ENCODE measurements at regions not wholly inside any gene's neighbourhood (a gene's known extent, or its start where the extent isn't known, plus 50 kb on each side); places are given as distances from the start of the nearest gene placed in this dataset.

- H3K27me3 ChIP-seq (ENCODE audit: insufficient read depth, low read length, poor library complexity) = no peaks in the 10 kb centered on the region
- no peak overlapping the region for H3K27ac ChIP-seq (ENCODE audit: low read length)
- no peaks in the 10 kb centered on the region for H4K20me1 ChIP-seq (ENCODE audit: insufficient read depth, low read length)
- no peak for DNase-seq
- H3K36me3 ChIP-seq (ENCODE audit: insufficient read depth, low read length) = no peaks in the 10 kb centered on the region
- H3K9me3 ChIP-seq (ENCODE audit: insufficient read depth, low read length, severe bottlenecking) = peaks cover 5% of the 10 kb centered on the region
- H3K4me1 ChIP-seq (ENCODE audit: insufficient read depth, low read length) = no peaks in the 10 kb centered on the region
- no peak overlapping the region for H2AFZ ChIP-seq (ENCODE audit: low read depth, low read length)
- H3K4me2 ChIP-seq (ENCODE audit: insufficient read depth, low read length) = no peak overlapping the region
- no peak overlapping the region for H3K9ac ChIP-seq (ENCODE audit: low read depth, low read length)
- H3K79me2 ChIP-seq (ENCODE audit: insufficient read depth, low read length) = no peaks in the 10 kb centered on the region
- H3K4me3 ChIP-seq (ENCODE audit: low read depth in 1 of 2, low read length in 2 of 2) = no peak overlapping the region
- TF ChIP-seq CTCF (IDR thresholded peaks at IDR 0.05; ENCODE audit: borderline replicate concordance, extremely low read depth, low read length, poor library complexity, severe bottlenecking) = no peak
- no peak for TF ChIP-seq EZH2 (IDR thresholded peaks at IDR 0.05; ENCODE audit: borderline replicate concordance, low read depth, low read length, severe bottlenecking)
- ATAC-seq (ENCODE audit: insufficient read depth, low read depth) = no peak
Measured at GRCh38 chr6:169852504-169853195, 101.2 kb downstream of the ERMARD start.

GRCh38 chr6:169851641-169852503 is 100.5 kb downstream of the ERMARD start:
- no peaks in the 10 kb centered on the region for H3K9me3 ChIP-seq (ENCODE audit: insufficient read depth, low read length, severe bottlenecking)
- H3K9ac ChIP-seq (ENCODE audit: low read depth, low read length) = no peak overlapping the region
- H3K4me1 ChIP-seq (ENCODE audit: insufficient read depth, low read length) = no peaks in the 10 kb centered on the region
- H3K27me3 ChIP-seq (ENCODE audit: insufficient read depth, low read length, poor library complexity) = no peaks in the 10 kb centered on the region
- H2AFZ ChIP-seq (ENCODE audit: low read depth, low read length) = no peak overlapping the region
- H3K4me2 ChIP-seq (ENCODE audit: insufficient read depth, low read length) = no peak overlapping the region
- DNase-seq (no peak), ATAC-seq (ENCODE audit: insufficient read depth, low read depth) (no peak)
- no peak overlapping the region for H3K27ac ChIP-seq (ENCODE audit: low read length)
- no peaks in the 10 kb centered on the region for H3K36me3 ChIP-seq (ENCODE audit: insufficient read depth, low read length)
- no peaks in the 10 kb centered on the region for H3K79me2 ChIP-seq (ENCODE audit: insufficient read depth, low read length)
- H3K4me3 ChIP-seq (ENCODE audit: low read depth in 1 of 2, low read length in 2 of 2) = no peak overlapping the region
- H4K20me1 ChIP-seq (ENCODE audit: insufficient read depth, low read length) = no peaks in the 10 kb centered on the region
- TF ChIP-seq CTCF (IDR thresholded peaks at IDR 0.05; ENCODE audit: borderline replicate concordance, extremely low read depth, low read length, poor library complexity, severe bottlenecking) (no peak), EZH2 (IDR thresholded peaks at IDR 0.05; ENCODE audit: borderline replicate concordance, low read depth, low read length, severe bottlenecking) (no peak)

- Histone ChIP-seq H3K9me3 (ENCODE audit: insufficient read depth, low read length, severe bottlenecking) (no peaks in the 10 kb centered on the region), H3K36me3 (ENCODE audit: insufficient read depth, low read length) (no peaks in the 10 kb centered on the region), H2AFZ (ENCODE audit: low read depth, low read length) (no peak overlapping the region), H3K79me2 (ENCODE audit: insufficient read depth, low read length) (no peaks in the 10 kb centered on the region), H3K27ac (ENCODE audit: low read length) (no peak overlapping the region), H3K4me1 (ENCODE audit: insufficient read depth, low read length) (no peaks in the 10 kb centered on the region), H3K9ac (ENCODE audit: low read depth, low read length) (no peak overlapping the region), H4K20me1 (ENCODE audit: insufficient read depth, low read length) (no peaks in the 10 kb centered on the region), H3K27me3 (ENCODE audit: insufficient read depth, low read length, poor library complexity) (no peaks in the 10 kb centered on the region), H3K4me2 (ENCODE audit: insufficient read depth, low read length) (no peak overlapping the region), H3K4me3 (ENCODE audit: low read depth in 1 of 2, low read length in 2 of 2) (no peak overlapping the region)
- ATAC-seq (ENCODE audit: insufficient read depth, low read depth) = no peak
- DNase-seq = no peak
- no peak for TF ChIP-seq EZH2 (IDR thresholded peaks at IDR 0.05; ENCODE audit: borderline replicate concordance, low read depth, low read length, severe bottlenecking)
- no peak for TF ChIP-seq CTCF (IDR thresholded peaks at IDR 0.05; ENCODE audit: borderline replicate concordance, extremely low read depth, low read length, poor library complexity, severe bottlenecking)
Measured at GRCh38 chr6:169850746-169851145, 99.3 kb downstream of the ERMARD start.

Data from DND-41 (cell line).